ENCODE measurements at regions not wholly inside any gene's neighbourhood (a gene's known extent, or its start where the extent isn't known, plus 50 kb on each side); places are given as distances from the start of the nearest gene placed in this dataset.

DNA sequence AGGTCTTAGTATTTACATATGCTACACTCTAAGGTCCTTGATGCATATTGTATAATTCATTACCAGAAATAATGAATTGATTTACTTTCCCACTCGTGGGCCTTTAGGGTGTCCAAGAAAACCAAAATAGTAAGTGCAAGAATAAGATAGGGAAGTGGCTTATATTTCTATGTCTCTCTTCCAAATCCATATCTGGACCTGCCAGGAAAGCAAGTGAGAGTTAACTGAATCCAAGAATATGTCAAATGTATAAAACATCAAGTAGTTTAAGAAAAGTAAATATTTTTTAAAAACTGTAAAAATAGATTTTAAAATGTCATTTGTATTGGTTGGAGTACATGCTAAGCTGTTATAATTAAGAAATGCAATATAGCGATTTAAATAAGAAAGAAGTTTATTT is 1072.1 kb downstream of the OTOL1 start (continued):
- no peak for TF ChIP-seq ZNF518A (tag by site-specific recombination; conservative IDR thresholded peaks at IDR 0.05; ENCODE audit: low read depth)
- TF ChIP-seq MEIS1 (CRISPR knock-in tag; IDR thresholded peaks at IDR 0.05; ENCODE audit: borderline replicate concordance): no peak
- no peak for TF ChIP-seq ZNF211 (tag by site-specific recombination; IDR thresholded peaks at IDR 0.05; ENCODE audit: low read depth)
- no peak for TF ChIP-seq ZBTB8A (tag by site-specific recombination; IDR thresholded peaks at IDR 0.05)
- no peak for TF ChIP-seq ZFHX2 (tag by site-specific recombination; conservative IDR thresholded peaks at IDR 0.05)
- TF ChIP-seq, protein P1, sequence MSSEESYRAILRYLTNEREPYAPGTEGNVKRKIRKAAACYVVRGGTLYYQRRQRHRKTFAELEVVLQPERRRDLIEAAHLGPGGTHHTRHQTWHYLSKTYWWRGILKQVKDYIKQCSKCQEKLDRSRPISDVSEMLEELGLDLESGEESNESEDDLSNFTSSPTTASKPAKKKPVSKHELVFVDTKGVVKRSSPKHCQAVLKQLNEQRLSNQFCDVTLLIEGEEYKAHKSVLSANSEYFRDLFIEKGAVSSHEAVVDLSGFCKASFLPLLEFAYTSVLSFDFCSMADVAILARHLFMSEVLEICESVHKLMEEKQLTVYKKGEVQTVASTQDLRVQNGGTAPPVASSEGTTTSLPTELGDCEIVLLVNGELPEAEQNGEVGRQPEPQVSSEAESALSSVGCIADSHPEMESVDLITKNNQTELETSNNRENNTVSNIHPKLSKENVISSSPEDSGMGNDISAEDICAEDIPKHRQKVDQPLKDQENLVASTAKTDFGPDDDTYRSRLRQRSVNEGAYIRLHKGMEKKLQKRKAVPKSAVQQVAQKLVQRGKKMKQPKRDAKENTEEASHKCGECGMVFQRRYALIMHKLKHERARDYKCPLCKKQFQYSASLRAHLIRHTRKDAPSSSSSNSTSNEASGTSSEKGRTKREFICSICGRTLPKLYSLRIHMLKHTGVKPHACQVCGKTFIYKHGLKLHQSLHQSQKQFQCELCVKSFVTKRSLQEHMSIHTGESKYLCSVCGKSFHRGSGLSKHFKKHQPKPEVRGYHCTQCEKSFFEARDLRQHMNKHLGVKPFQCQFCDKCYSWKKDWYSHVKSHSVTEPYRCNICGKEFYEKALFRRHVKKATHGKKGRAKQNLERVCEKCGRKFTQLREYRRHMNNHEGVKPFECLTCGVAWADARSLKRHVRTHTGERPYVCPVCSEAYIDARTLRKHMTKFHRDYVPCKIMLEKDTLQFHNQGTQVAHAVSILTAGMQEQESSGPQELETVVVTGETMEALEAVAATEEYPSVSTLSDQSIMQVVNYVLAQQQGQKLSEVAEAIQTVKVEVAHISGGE (tag by site-specific recombination; conservative IDR thresholded peaks at IDR 0.05; ENCODE audit: low read depth): no peak

- no peaks in the 10 kb centered on the region for H3K36me3 ChIP-seq (ENCODE audit: control insufficient read depth in 2 of 2, insufficient read depth in 1 of 2, low read length in 2 of 2)
- no peak overlapping the region for H3K27ac ChIP-seq (ENCODE audit: extremely low read depth, low read depth, low read length)
- TF ChIP-seq, protein P2, sequence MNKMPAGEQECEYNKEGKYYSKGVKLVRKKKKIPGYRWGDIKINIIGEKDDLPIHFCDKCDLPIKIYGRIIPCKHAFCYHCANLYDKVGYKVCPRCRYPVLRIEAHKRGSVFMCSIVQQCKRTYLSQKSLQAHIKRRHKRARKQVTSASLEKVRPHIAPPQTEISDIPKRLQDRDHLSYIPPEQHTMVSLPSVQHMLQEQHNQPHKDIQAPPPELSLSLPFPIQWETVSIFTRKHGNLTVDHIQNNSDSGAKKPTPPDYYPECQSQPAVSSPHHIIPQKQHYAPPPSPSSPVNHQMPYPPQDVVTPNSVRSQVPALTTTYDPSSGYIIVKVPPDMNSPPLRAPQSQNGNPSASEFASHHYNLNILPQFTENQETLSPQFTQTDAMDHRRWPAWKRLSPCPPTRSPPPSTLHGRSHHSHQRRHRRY (tag by site-specific recombination; IDR thresholded peaks at IDR 0.05): no peak
- TF ChIP-seq KLF16 (tag by site-specific recombination; IDR thresholded peaks at IDR 0.05): no peak
- TF ChIP-seq ZNF146 (tag by site-specific recombination; IDR thresholded peaks at IDR 0.05): no peak
- TF ChIP-seq HOXA7 (CRISPR knock-in tag; IDR thresholded peaks at IDR 0.05; ENCODE audit: borderline replicate concordance): no peak
- TF ChIP-seq, protein P3, sequence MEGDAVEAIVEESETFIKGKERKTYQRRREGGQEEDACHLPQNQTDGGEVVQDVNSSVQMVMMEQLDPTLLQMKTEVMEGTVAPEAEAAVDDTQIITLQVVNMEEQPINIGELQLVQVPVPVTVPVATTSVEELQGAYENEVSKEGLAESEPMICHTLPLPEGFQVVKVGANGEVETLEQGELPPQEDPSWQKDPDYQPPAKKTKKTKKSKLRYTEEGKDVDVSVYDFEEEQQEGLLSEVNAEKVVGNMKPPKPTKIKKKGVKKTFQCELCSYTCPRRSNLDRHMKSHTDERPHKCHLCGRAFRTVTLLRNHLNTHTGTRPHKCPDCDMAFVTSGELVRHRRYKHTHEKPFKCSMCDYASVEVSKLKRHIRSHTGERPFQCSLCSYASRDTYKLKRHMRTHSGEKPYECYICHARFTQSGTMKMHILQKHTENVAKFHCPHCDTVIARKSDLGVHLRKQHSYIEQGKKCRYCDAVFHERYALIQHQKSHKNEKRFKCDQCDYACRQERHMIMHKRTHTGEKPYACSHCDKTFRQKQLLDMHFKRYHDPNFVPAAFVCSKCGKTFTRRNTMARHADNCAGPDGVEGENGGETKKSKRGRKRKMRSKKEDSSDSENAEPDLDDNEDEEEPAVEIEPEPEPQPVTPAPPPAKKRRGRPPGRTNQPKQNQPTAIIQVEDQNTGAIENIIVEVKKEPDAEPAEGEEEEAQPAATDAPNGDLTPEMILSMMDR (tag by site-specific recombination; IDR thresholded peaks at IDR 0.05): no peak
- TF ChIP-seq ZFP3 (tag by site-specific recombination; IDR thresholded peaks at IDR 0.05; ENCODE audit: low read depth): no peak
- TF ChIP-seq ZSCAN30 (tag by site-specific recombination; IDR thresholded peaks at IDR 0.05): no peak
- no peak for TF ChIP-seq ZNF449 (tag by site-specific recombination; IDR thresholded peaks at IDR 0.05)
- no peak for TF ChIP-seq TSHZ1 (tag by site-specific recombination; IDR thresholded peaks at IDR 0.05; ENCODE audit: borderline replicate concordance)
- TF ChIP-seq ZNF629 (tag by site-specific recombination; IDR thresholded peaks at IDR 0.05): no peak
- no peak for TF ChIP-seq ZNF548 (tag by site-specific recombination; IDR thresholded peaks at IDR 0.05)
- no peak for TF ChIP-seq ZNF302 (tag by site-specific recombination; IDR thresholded peaks at IDR 0.05; ENCODE audit: low read depth)
- no peak for TF ChIP-seq ZNF184 (tag by site-specific recombination; IDR thresholded peaks at IDR 0.05)
- ChIA-PET POLR2A (no interaction called here), CTCF (no interaction called here)
- H3K4me1 ChIP-seq (ENCODE audit: control insufficient read depth, insufficient read depth, low read length): no peaks in the 10 kb centered on the region
- H3K9me3 ChIP-seq (ENCODE audit: control insufficient read depth, insufficient read depth, low read depth, low read length): no peaks in the 10 kb centered on the region
- H3K4me3 ChIP-seq (ENCODE audit: low read depth, low read length): no peak overlapping the region
These were observed 1072.7 kb downstream of the OTOL1 start for GRCh38 chr3:162569314-162569713.
